Gastroesophageal sphincter (tissue), 3 donors: ENCODE measurements at regions not wholly inside any gene's neighbourhood (a gene's known extent, or its start where the extent isn't known, plus 50 kb on each side); places are given as distances from the start of the nearest gene placed in this dataset.

Experiments used
- CTCF ChIP-seq, 4 experiments: fragments of 200-600 bp in 2 of 4; fragments of 450-650 bp in 2 of 4; sonication (generic) in 1 of 4; IDR thresholded peaks; one replicate each; pipeline ENCODE4 v1.5.1; 2017 to 2019; ENCODE audit warnings: antibody characterized with exemption in 4 of 4, mild to moderate bottlenecking in 2 of 4, moderate library complexity in 2 of 4
- POLR2AphosphoS5 ChIP-seq: sonication (generic); formaldehyde crosslinking; IDR thresholded peaks from one replicate; pipeline ENCODE4 v1.6.1; 2017; ENCODE audit warnings: antibody characterized with exemption

GRCh38 chr6:154895841-154896240 is 99.3 kb upstream of the TIAM2 start:
- TF ChIP-seq CTCF (IDR thresholded peaks at IDR 0.05) (no peak), POLR2AphosphoS5 (no peak)
